Sigmoid colon (tissue), 4 donors: ENCODE measurements at regions not wholly inside any gene's neighbourhood (a gene's known extent, or its start where the extent isn't known, plus 50 kb on each side); places are given as distances from the start of the nearest gene placed in this dataset.

Experiments used
- EP300 ChIP-seq, 4 donors: sonication (generic); formaldehyde crosslinking; IDR thresholded peaks; one replicate each; pipeline ENCODE4 v1.6.1; 2017; ENCODE audit warnings: antibody characterized with exemption in 4 of 4
- POLR2A ChIP-seq, 2 donors: fragments of 450-650 bp; IDR thresholded peaks; one replicate each; pipeline ENCODE4 v1.6.1; 2016; ENCODE audit warnings: antibody characterized with exemption in 2 of 2, mild to moderate bottlenecking in 2 of 2, moderate library complexity in 2 of 2
- POLR2AphosphoS5 ChIP-seq, 4 donors: sonication (generic); formaldehyde crosslinking; IDR thresholded peaks; one replicate each; pipeline ENCODE4 v1.6.1; 2017; ENCODE audit warnings: antibody characterized with exemption in 4 of 4
- TF ChIP-seq, protein P1 (sequence below), 4 experiments: fragments of 450-650 bp in 3 of 4; fragments of 200-600 bp in 1 of 4; IDR thresholded peaks; one replicate each; pipeline ENCODE4 v1.5.1; 2016 to 2019; ENCODE audit warnings: antibody characterized with exemption in 4 of 4, mild to moderate bottlenecking in 3 of 4, moderate library complexity in 2 of 4

DNA sequence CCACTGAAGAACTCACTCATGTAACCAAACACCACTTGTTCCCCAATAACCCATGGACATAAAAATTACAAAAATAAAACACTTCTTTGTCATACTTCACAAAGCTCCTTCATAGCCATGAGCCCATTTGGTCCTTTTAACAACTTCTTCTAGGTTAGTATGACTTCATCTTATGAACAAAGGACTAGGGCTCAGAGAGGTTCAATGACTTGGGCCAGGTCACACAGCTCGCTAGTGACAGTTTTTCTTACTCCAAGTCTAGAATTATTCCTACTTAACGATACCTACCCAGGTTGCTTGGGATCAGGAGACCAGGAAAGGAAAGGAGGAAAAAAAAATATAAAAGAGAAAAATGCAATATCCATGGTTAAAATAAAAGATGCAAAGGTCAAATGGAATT, 353.4 kb downstream of the SOX9 start:
- TF ChIP-seq, protein P1, sequence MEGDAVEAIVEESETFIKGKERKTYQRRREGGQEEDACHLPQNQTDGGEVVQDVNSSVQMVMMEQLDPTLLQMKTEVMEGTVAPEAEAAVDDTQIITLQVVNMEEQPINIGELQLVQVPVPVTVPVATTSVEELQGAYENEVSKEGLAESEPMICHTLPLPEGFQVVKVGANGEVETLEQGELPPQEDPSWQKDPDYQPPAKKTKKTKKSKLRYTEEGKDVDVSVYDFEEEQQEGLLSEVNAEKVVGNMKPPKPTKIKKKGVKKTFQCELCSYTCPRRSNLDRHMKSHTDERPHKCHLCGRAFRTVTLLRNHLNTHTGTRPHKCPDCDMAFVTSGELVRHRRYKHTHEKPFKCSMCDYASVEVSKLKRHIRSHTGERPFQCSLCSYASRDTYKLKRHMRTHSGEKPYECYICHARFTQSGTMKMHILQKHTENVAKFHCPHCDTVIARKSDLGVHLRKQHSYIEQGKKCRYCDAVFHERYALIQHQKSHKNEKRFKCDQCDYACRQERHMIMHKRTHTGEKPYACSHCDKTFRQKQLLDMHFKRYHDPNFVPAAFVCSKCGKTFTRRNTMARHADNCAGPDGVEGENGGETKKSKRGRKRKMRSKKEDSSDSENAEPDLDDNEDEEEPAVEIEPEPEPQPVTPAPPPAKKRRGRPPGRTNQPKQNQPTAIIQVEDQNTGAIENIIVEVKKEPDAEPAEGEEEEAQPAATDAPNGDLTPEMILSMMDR (IDR thresholded peaks at IDR 0.05): no peak
- TF ChIP-seq POLR2A (IDR thresholded peaks at IDR 0.05) (no peak), POLR2AphosphoS5 (IDR thresholded peaks at IDR 0.05) (no peak), EP300 (IDR thresholded peaks at IDR 0.05) (no peak)
